ENCODE measurements at regions not wholly inside any gene's neighbourhood (a gene's known extent, or its start where the extent isn't known, plus 50 kb on each side); places are given as distances from the start of the nearest gene placed in this dataset.

DNA sequence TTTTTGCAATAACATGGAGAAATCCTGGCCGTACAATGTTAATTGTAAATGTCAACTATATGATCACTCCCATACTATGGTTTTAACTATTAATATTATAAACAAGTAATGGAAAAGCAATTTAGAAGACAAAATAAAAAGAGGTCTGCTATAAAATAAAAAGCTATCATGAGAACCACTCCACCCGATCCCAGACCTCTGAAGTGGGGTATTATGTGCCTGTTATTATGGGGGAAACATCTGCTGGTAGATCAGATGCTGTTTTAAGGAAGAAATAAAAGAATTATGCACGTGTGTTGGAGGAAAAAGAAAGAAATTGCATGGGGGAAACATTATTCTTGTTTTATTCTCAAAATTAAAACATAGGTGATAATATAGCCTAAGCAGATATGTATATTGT lies 615.7 kb upstream of the ARID1B start:
- WGBS, 4 donors, result 74 to 82% (median 77%) methylated on average over 3 of the region's 3 CpGs
- no peak for ATAC-seq

DNA sequence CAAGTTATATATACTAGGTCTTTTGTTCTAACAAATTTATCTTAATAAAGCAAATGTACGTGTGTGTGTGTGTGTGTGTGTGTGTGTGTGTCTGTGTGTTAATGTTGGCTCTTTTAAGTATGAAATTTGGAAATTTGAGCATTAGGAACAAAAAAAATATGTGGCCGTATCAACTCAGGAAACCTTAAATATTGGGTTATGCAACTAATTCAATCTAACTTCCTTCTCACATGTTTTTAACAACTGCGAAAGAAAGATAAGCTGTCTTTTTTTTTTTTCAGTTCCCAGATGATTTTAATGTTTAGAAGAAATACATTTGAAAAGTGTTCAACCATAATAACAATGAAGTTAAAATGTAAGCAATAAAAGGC lies 616.4 kb upstream of the ARID1B start:
- intact Hi-C loops (cut with DNase I), result no loop called here
- ATAC-seq, result no peak
- 43 to 52% (median 45%) methylated on average over 3 of the region's 3 CpGs for WGBS, 4 donors

More for the DNA sequence above, 615.7 kb upstream of the ARID1B start:
- DNase-seq, result no peak
- Histone ChIP-seq H3K36me3 (no peaks in the 10 kb centered on the region), H3K27ac (no peak overlapping the region), H3K9me3 (no peaks in the 10 kb centered on the region), H3K27me3 (no peaks in the 10 kb centered on the region), H3K4me1 (peaks cover 0 to 20% (median 1%) of the 10 kb centered on the region in 12 donors), H3K4me3 (no peak overlapping the region)
- intact Hi-C loops (cut with DNase I), result no loop called here
- TF ChIP-seq POLR2A (IDR thresholded peaks at IDR 0.05) (no peak), CTCF (IDR thresholded peaks at IDR 0.05) (no peak)

DNA sequence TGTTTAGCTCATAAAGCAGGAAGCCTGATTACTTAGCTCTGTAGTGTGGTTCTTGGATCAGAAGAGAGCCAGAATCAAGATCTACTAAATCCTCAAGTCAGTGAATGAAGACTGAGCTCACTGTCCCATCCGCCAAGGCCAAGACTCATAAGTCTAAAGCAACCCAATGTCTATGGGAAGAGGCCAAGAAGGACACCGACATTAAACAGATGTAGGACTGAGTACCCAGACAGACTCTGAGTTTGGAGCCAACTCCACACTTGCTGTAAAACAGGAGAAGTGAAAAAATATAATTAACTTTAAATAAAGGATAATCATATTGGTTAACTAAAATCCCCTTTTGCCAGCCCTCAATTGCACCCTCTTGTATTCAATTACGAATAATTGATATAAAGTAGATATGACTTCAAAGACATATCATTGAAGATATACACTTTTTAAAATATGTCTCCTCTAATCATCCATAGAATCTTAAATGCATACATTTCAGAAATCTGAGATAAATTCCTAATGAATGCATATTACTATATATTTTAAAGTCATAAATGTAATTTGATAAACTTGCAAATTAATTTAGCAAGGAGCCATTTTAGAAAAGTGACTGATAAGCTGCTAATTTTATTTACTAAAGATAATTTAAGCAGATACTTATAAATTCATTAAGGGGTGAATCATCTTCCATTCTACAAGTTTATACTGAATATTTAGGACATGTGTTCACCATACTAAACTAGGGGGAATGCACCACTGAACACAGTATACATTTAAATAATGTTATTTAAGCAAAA lies 617.0 kb upstream of the ARID1B start:
- H3K27me3 ChIP-seq, result no peaks in the 10 kb centered on the region
- intact Hi-C loops (cut with DNase I), result no loop called here
- H3K4me3 ChIP-seq, result no peak overlapping the region
- TF ChIP-seq POLR2A (IDR thresholded peaks at IDR 0.05) (no peak), CTCF (IDR thresholded peaks at IDR 0.05) (no peak)
- ATAC-seq (no peak), DNase-seq (no peak)
- whole genome bisulfite sequencing, 4 donors, result 88 to 91% (median 91%) methylated on average over 3 of the region's 3 CpGs
- H3K36me3 ChIP-seq, result no peaks in the 10 kb centered on the region
- H3K4me1 ChIP-seq, result peaks cover 0 to 13% (median 0%) of the 10 kb centered on the region in 12 donors
- H3K9me3 ChIP-seq, result no peaks in the 10 kb centered on the region
- no peak overlapping the region for H3K27ac ChIP-seq

More for the DNA sequence above, 616.4 kb upstream of the ARID1B start:
- Histone ChIP-seq H3K27ac (no peak overlapping the region), H3K36me3 (no peaks in the 10 kb centered on the region), H3K27me3 (no peaks in the 10 kb centered on the region), H3K4me3 (no peak overlapping the region), H3K9me3 (no peaks in the 10 kb centered on the region), H3K4me1 (peaks cover 0 to 15% (median 0%) of the 10 kb centered on the region in 12 donors)
- no peak for TF ChIP-seq CTCF (IDR thresholded peaks at IDR 0.05)
- no peak for TF ChIP-seq POLR2A (IDR thresholded peaks at IDR 0.05)
- no peak for DNase-seq

- TF ChIP-seq CTCF (IDR thresholded peaks at IDR 0.05) (no peak), POLR2A (IDR thresholded peaks at IDR 0.05) (no peak)
- Histone ChIP-seq H3K4me3 (no peak overlapping the region), H3K36me3 (no peaks in the 10 kb centered on the region), H3K4me1 (peaks cover 0 to 4% (median 0%) of the 10 kb centered on the region in 12 donors), H3K27ac (no peak overlapping the region), H3K27me3 (no peaks in the 10 kb centered on the region), H3K9me3 (no peaks in the 10 kb centered on the region)
- DNase-seq (no peak), ATAC-seq (no peak)
- intact Hi-C loops (cut with DNase I), result no loop called here
- 50 to 59% (median 54%) methylated on average over 4 of the region's 4 CpGs for whole genome bisulfite sequencing, 4 donors
Observed at GRCh38 chr6:156154896-156155295, 622.3 kb upstream of the ARID1B start.
